AG04449 (cell line): ENCODE measurements at regions not wholly inside any gene's neighbourhood (a gene's known extent, or its start where the extent isn't known, plus 50 kb on each side); places are given as distances from the start of the nearest gene placed in this dataset.

ENCODE experiments used
- CTCF ChIA-PET: fragments of 350-600 bp; formaldehyde crosslinking; extraction: SDS; loops from one replicate; lab custom pipeline; 2021; ENCODE audit warnings: antibody characterized with exemption; lab: Yijun Ruan, JAX
- POLR2A ChIA-PET: fragments of 400-600, 350-600 bp; formaldehyde crosslinking; extraction: SDS; loops from one replicate; lab custom pipeline; 2020; ENCODE audit warnings: antibody characterized with exemption, inconsistent platforms; lab: Yijun Ruan, JAX
- DNase-seq: peaks from one replicate; pipeline ENCODE4 v3.0.0-alpha.2; 2010; ENCODE audit warnings: low read depth, low spot score
- H3K4me3 ChIP-seq: 2 replicates; pipeline ENCODE4 v1.5.1; 2011; ENCODE audit warnings: low read depth, mild to moderate bottlenecking, control low read depth, low read length
- TF ChIP-seq, protein P1 (sequence below): IDR thresholded peaks from one replicate; pipeline ENCODE4 v1.5.1; 2011; ENCODE audit warnings: mild to moderate bottlenecking, moderate library complexity, low read length, control low read depth, inconsistent platforms; ENCODE audit not compliant: insufficient read depth; ENCODE audit errors: missing control alignments

DNA sequence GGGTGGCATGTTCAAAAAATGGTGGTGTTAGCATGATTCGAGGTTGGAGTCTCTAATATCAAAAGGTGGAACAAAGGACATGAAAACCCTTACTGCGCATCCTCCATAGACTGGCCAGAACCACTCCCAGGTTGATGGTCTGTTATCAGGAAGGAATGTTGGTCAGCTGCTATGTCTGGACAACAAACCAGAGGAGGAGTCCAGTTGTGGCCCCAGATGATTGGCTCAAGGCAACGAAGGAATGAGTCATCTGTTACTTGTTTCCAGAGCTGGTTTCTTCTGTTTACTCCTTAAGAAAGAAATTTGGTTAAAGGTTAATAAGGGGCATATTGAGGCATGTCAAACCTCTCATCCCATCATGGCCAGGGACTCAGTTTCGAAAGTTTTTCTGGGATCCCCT, 56.8 kb upstream of the GRIA4 start:
- ChIA-PET POLR2A (no interaction called here), CTCF (no interaction called here)
- DNase-seq: no peak
- TF ChIP-seq, protein P1, sequence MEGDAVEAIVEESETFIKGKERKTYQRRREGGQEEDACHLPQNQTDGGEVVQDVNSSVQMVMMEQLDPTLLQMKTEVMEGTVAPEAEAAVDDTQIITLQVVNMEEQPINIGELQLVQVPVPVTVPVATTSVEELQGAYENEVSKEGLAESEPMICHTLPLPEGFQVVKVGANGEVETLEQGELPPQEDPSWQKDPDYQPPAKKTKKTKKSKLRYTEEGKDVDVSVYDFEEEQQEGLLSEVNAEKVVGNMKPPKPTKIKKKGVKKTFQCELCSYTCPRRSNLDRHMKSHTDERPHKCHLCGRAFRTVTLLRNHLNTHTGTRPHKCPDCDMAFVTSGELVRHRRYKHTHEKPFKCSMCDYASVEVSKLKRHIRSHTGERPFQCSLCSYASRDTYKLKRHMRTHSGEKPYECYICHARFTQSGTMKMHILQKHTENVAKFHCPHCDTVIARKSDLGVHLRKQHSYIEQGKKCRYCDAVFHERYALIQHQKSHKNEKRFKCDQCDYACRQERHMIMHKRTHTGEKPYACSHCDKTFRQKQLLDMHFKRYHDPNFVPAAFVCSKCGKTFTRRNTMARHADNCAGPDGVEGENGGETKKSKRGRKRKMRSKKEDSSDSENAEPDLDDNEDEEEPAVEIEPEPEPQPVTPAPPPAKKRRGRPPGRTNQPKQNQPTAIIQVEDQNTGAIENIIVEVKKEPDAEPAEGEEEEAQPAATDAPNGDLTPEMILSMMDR: no peak
- H3K4me3 ChIP-seq: no peak overlapping the region

DNA sequence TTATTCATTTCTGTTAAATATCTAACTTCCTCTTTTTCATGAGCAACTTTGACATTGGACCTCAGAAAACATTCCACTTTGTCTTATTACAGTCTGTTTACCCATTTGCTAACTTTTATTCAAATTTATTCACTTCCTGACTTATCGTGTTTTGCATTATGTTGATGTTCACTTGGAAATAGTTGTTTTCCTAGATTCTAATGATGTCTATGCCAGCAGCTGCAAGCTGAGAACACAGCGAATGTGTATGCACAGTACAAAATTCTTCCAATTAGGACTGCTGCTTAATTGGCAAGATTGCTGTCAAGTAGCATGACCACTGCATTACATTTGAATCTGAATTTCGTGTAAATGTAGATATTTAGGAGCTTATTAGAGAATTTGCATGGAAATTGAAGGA, 61.5 kb upstream of the GRIA4 start:
- H3K4me3 ChIP-seq: no peak overlapping the region
- TF ChIP-seq, protein P1: no peak
- DNase-seq: no peak
- ChIA-PET CTCF (no interaction called here), POLR2A (no interaction called here)

DNA sequence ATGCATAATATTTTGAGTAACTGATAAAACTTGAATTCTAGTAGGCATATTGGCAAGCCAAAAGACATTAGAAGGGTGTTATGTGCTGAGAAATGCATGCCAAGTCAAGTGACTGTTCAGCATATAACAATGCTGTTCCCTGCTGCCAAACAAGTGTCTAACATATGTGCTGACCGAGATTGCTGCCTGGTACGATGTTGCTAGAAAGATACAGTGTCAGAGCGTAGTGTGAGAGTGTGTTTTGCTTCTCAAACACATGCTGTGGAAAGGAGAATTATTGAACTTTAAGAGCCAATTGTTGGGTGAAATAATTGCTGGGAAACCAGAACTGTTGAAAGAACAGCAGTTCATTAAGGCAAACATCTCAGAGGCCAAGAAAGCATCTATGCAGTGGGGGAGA, 71.3 kb upstream of the GRIA4 start:
- ChIA-PET POLR2A (no interaction called here), CTCF (no interaction called here)
- TF ChIP-seq, protein P1: no peak
- DNase-seq: no peak
- H3K4me3 ChIP-seq: no peak overlapping the region

DNA sequence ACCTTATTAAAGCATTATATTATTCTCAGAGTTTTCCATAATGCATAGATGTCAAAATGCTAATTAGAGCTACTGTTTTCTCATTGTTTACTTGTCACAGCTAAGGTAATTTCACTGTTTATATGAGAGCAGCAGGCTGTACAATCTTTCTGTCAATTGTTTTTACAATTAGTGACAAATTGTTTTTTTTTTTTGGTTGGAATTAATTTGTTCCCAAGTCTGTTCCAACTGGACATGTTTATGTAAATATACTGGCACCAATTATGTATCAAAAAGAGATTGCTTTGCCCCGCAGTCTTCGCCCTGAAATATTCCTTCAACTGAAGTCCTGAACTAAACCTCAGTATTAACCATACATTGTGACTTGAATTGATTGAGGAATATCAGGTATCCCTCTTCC, 72.3 kb upstream of the GRIA4 start:
- ChIA-PET POLR2A (no interaction called here), CTCF (no interaction called here)
- DNase-seq: no peak
- TF ChIP-seq, protein P1: no peak
- H3K4me3 ChIP-seq: no peak overlapping the region

DNA sequence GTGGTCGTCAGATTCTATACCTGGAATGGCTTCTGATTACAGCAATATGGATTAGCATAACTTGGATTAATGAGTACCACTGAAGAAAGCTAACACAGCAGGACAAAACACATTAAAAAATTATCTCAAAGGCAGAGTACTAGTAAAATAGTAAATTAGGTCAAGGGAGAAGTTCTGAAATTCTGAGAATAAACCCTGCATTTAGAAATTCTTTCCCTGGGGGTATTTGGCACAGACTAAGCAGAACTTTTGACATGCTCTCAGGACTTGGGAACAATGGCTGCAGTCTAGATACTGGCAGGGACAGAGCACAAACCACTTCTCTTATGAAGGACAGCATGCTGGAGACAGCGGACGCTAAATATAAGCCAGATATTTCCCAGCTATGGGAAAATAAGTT, 85.6 kb upstream of the GRIA4 start:
- no peak for DNase-seq
- H3K4me3 ChIP-seq: no peak overlapping the region
- CTCF ChIA-PET: no interaction called here
- POLR2A ChIA-PET: no interaction called here
- TF ChIP-seq, protein P1: no peak

DNA sequence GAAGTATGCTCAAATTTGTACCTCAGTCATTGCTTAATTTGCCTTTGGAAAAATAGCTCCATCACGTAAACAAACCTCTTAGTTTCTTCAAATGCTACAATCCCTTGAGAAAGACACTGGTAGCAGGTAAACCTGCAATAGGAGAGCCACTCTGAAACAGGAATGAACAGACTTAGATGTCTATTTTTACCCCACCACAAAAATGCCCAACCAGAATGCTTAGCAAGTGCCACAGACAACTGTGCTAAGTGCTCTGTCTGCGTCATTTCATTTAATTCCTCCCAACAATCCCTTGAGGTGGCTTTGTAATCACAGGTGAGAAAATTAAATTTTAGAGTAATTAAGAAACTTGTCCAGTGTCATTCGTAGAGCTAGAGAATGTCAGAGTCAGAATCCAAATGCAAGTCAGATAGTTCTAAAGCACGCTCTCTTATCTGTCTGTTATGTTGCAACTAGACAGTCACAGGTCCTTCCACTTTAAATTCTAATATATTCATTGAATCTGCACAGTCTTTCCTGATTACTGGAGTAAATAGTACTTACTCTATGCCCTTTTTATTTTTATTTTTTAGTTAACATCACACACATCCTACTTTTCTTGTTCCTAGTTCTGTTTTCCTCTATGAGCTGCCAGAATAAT, 89.0 kb upstream of the GRIA4 start:
- TF ChIP-seq, protein P1: no peak
- POLR2A ChIA-PET: no interaction called here
- CTCF ChIA-PET: no interaction called here
- no peak for DNase-seq
- H3K4me3 ChIP-seq: no peak overlapping the region
